ENCODE measurements at regions not wholly inside any gene's neighbourhood (a gene's known extent, or its start where the extent isn't known, plus 50 kb on each side); places are given as distances from the start of the nearest gene placed in this dataset.

DNA sequence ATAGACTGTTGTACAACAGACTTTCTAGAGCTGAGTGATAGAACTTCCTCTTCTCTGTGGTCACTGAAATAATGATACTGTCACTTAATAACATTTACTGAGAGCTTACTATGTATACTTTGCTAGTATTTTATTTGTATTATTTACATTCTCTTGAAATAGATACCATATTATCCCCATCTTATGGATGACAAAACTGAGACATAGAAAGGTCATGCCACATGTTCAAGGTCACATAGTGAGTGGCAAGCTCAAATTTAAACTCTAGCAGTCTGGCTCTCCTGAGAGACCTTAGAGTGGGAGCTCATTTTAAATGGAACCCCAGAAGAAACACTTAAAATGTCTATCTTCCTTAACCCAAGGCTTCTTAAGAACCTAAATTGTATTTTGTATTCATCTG lies 266.6 kb upstream of the CAMK1G start:
- TF ChIP-seq POLR2A (IDR thresholded peaks at IDR 0.05) (no peak), EP300 (IDR thresholded peaks at IDR 0.05) (no peak), POLR2AphosphoS5 (IDR thresholded peaks at IDR 0.05) (no peak)
- TF ChIP-seq, protein P1, sequence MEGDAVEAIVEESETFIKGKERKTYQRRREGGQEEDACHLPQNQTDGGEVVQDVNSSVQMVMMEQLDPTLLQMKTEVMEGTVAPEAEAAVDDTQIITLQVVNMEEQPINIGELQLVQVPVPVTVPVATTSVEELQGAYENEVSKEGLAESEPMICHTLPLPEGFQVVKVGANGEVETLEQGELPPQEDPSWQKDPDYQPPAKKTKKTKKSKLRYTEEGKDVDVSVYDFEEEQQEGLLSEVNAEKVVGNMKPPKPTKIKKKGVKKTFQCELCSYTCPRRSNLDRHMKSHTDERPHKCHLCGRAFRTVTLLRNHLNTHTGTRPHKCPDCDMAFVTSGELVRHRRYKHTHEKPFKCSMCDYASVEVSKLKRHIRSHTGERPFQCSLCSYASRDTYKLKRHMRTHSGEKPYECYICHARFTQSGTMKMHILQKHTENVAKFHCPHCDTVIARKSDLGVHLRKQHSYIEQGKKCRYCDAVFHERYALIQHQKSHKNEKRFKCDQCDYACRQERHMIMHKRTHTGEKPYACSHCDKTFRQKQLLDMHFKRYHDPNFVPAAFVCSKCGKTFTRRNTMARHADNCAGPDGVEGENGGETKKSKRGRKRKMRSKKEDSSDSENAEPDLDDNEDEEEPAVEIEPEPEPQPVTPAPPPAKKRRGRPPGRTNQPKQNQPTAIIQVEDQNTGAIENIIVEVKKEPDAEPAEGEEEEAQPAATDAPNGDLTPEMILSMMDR (IDR thresholded peaks at IDR 0.05) = no peak
- H3K9me3 ChIP-seq = no peaks in the 10 kb centered on the region
- DNase-seq (ENCODE audit: low spot score in 2 of 2) = no peak

DNA sequence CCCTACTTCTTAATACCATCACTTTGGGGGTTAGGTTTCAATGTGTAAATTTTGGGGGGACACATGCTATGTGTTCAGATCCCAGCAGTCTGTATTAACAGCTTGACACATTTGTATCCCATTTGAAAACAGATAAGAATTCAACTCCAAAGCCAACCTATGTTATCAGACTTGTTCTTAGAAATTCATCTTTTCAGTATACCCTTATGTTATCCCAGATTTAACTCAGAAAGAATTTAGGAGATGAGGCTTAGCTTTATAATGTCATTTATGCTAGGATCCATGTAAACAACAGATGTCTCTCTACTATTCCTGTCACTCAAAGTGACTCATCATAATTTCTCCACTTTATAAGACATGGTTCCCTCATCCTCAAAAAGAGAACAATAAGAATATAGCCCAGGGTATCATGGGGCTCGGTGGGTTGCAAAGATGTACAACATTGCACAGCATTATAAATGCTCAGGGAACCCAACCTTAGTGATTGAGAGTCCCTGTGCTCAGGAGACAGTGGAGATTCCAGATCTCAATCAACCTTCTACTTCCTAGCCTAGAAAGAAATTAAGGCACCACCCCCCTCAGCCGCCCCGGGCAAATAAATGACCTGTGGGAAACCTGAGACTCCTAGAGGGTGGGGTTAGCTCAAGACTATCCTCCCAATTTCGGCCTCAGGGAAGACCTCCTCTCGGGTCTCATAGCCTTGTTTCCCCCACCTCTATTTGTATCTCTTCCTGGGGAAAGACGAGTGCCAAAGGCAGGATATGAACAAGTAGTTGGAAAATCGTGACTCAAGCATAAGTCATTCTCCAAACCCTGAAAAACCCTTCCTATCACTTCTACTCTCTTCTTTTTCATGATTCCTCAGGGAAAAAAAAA lies 265.1 kb upstream of the CAMK1G start:
- H3K36me3 ChIP-seq = no peaks in the 10 kb centered on the region
- H3K27ac ChIP-seq = no peak overlapping the region
- no peak for TF ChIP-seq POLR2A (IDR thresholded peaks at IDR 0.05)
- TF ChIP-seq, protein P1 (IDR thresholded peaks at IDR 0.05) = no peak

More for the DNA sequence above, 266.6 kb upstream of the CAMK1G start:
- no peaks in the 10 kb centered on the region for H3K4me1 ChIP-seq
- no peak overlapping the region for H3K4me3 ChIP-seq
- no peaks in the 10 kb centered on the region for H3K36me3 ChIP-seq
- no peaks in the 10 kb centered on the region for H3K27me3 ChIP-seq
- no peak overlapping the region for H3K27ac ChIP-seq

DNA sequence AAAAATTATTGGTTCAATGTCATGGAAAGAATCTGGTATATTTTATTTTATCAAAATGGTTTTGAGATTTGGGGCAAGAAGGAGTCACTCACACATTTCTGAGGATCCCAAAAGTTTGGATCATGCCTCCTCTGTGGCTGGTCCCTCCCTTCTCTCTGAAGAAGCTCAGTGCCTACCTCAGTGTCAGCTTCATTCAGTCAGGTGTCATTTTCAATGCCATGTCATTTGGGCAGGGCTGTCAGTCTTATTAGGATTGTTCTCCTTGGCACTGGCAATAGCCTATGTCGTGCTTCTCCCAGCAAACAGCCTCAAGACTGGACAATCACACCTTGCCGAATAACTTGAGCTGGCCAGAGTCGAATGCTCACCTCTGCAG lies 264.5 kb upstream of the CAMK1G start:
- WGBS = 95% methylated on average over 3 of the region's 3 CpGs
- H3K4me3 ChIP-seq = no peak overlapping the region
- H3K27ac ChIP-seq = no peak overlapping the region
- no peaks in the 10 kb centered on the region for H3K4me1 ChIP-seq
- no peaks in the 10 kb centered on the region for H3K9me3 ChIP-seq
- TF ChIP-seq POLR2AphosphoS5 (IDR thresholded peaks at IDR 0.05) (no peak), EP300 (IDR thresholded peaks at IDR 0.05) (no peak), POLR2A (IDR thresholded peaks at IDR 0.05) (no peak)
- TF ChIP-seq, protein P1 (IDR thresholded peaks at IDR 0.05) = no peak
- H3K27me3 ChIP-seq = no peaks in the 10 kb centered on the region
- no peak for DNase-seq (ENCODE audit: low spot score in 2 of 2)
- H3K36me3 ChIP-seq = no peaks in the 10 kb centered on the region

More for the DNA sequence above, 265.1 kb upstream of the CAMK1G start:
- no peaks in the 10 kb centered on the region for H3K27me3 ChIP-seq
- no peak overlapping the region for H3K4me3 ChIP-seq
- H3K9me3 ChIP-seq = no peaks in the 10 kb centered on the region
- WGBS = 71% methylated on average over 7 of the region's 7 CpGs
- DNase-seq (ENCODE audit: low spot score in 2 of 2) = no peak
- no peaks in the 10 kb centered on the region for H3K4me1 ChIP-seq

DNA sequence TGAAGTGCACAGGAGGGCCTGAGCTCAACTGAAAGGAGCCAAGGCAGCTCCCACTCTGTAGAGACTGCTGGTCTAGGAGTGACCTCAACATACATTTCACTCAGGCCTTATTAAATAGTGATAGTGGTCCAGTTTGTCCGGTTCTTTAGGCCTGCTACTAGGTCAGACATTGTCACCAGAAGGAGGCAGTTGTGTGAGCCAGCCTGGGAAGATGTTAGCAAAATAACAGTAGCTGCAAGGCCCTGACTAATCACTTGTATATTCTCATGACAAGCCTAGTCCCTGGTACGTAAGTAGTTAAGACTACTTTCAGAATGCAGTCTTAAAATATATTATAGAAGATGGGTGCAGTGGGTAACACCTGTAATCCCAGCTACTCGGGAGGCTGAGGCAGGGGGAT lies 264.0 kb upstream of the CAMK1G start:
- no peaks in the 10 kb centered on the region for H3K36me3 ChIP-seq
- DNase-seq (ENCODE audit: low spot score in 2 of 2) = no peak
- WGBS = 94% methylated on average over 3 of the region's 3 CpGs
- H3K9me3 ChIP-seq = no peaks in the 10 kb centered on the region
- no peaks in the 10 kb centered on the region for H3K27me3 ChIP-seq
- no peak overlapping the region for H3K27ac ChIP-seq
- no peaks in the 10 kb centered on the region for H3K4me1 ChIP-seq
- no peak overlapping the region for H3K4me3 ChIP-seq
- TF ChIP-seq POLR2AphosphoS5 (IDR thresholded peaks at IDR 0.05) (no peak), EP300 (IDR thresholded peaks at IDR 0.05) (no peak), POLR2A (IDR thresholded peaks at IDR 0.05) (no peak)
- TF ChIP-seq, protein P1 (IDR thresholded peaks at IDR 0.05) = no peak

DNA sequence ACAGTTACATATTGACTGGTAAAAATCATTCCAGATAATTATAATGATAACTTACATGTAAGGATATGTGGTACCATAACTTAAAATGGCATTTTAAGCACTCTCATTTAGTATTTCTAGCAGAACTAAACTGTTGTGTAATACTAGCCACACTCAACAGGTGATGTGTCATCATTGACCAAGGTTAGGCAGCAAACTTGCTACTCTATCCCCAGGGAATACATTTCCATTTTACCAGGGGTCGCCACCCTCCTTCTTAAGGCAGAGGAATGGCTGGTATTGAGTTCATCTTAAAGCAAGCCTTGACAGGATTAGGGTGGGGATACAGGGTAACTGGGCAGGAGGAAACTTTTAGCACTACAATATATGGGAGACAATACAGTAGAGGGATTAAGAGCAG lies 259.8 kb upstream of the CAMK1G start:
- no peaks in the 10 kb centered on the region for H3K9me3 ChIP-seq
- H3K27ac ChIP-seq = no peak overlapping the region
- 63% methylated on average over 1 of the region's 1 CpG for WGBS
- DNase-seq (ENCODE audit: low spot score in 2 of 2) = no peak
- H3K36me3 ChIP-seq = no peaks in the 10 kb centered on the region
- no peak overlapping the region for H3K4me3 ChIP-seq
- H3K4me1 ChIP-seq = peaks cover 4% of the 10 kb centered on the region
- TF ChIP-seq POLR2A (IDR thresholded peaks at IDR 0.05) (no peak), EP300 (IDR thresholded peaks at IDR 0.05) (no peak), POLR2AphosphoS5 (IDR thresholded peaks at IDR 0.05) (no peak)
- TF ChIP-seq, protein P1 (IDR thresholded peaks at IDR 0.05) = no peak
- no peaks in the 10 kb centered on the region for H3K27me3 ChIP-seq
